ENCODE measurements at regions not wholly inside any gene's neighbourhood (a gene's known extent, or its start where the extent isn't known, plus 50 kb on each side); places are given as distances from the start of the nearest gene placed in this dataset.
"Not testable (repeated sequence)": the region's sequence is repeated elsewhere in the genome, so short reads cannot be mapped to it uniquely, and the experiment has no call there.

GRCh38 chr14:104477117-104477623 is 102.4 kb upstream of the C14orf180 start:
- no peak for TF ChIP-seq CTCF (IDR thresholded peaks at IDR 0.05; ENCODE audit: extremely low read depth, missing control alignments)
- no peak for DNase-seq (ENCODE audit: low spot score)

- DNase-seq (ENCODE audit: low spot score) = no peak
- no peak for TF ChIP-seq CTCF (IDR thresholded peaks at IDR 0.05; ENCODE audit: extremely low read depth, missing control alignments)
These were observed 101.7 kb upstream of the C14orf180 start for GRCh38 chr14:104477666-104478380.

GRCh38 chr14:104478656-104479055 is 100.9 kb upstream of the C14orf180 start:
- no peak for DNase-seq (ENCODE audit: low spot score)
- TF ChIP-seq CTCF (IDR thresholded peaks at IDR 0.05; ENCODE audit: extremely low read depth, missing control alignments) = no peak

GRCh38 chr14:104479901-104480300 is 99.7 kb upstream of the C14orf180 start:
- DNase-seq (ENCODE audit: low spot score) = no peak
- no peak for TF ChIP-seq CTCF (IDR thresholded peaks at IDR 0.05; ENCODE audit: extremely low read depth, missing control alignments)

- no peak for TF ChIP-seq CTCF (IDR thresholded peaks at IDR 0.05; ENCODE audit: extremely low read depth, missing control alignments)
- DNase-seq (ENCODE audit: low spot score) = no peak
These were observed 98.2 kb upstream of the C14orf180 start for GRCh38 chr14:104481323-104481722.

- DNase-seq (ENCODE audit: low spot score) = not testable (repeated sequence)
These were observed 97.5 kb upstream of the C14orf180 start for GRCh38 chr14:104482017-104482416.

- no peak for TF ChIP-seq CTCF (IDR thresholded peaks at IDR 0.05; ENCODE audit: extremely low read depth, missing control alignments)
These were observed 93.2 kb upstream of the C14orf180 start for GRCh38 chr14:104486222-104486923.

More at GRCh38 chr14:104486222-104486923, 93.2 kb upstream of the C14orf180 start:
- DNase-seq (ENCODE audit: low spot score) = no peak

Data from GM20000 (cell line).